B cell (primary cell): ENCODE measurements at regions not wholly inside any gene's neighbourhood (a gene's known extent, or its start where the extent isn't known, plus 50 kb on each side); places are given as distances from the start of the nearest gene placed in this dataset.

Experiments used
- ATAC-seq: fragments of 200-7000 bp; cut with Tn5 transposase; one replicate; pipeline ENCODE4 v1.10.0; 2021; ENCODE audit warnings: low read depth, mild to moderate bottlenecking, moderate number of reproducible peaks, moderate library complexity
- CTCF ChIA-PET: fragments of 350-600 bp; sonication (Branson Sonifier 250); formaldehyde crosslinking; loops from one replicate; lab custom pipeline; 2021; ENCODE audit warnings: antibody characterized with exemption, inconsistent platforms; lab: Charles Lee
- POLR2A ChIA-PET: fragments of 350-600 bp; sonication (Branson Sonifier 250); formaldehyde crosslinking; loops from one replicate; lab custom pipeline; 2021; ENCODE audit warnings: antibody characterized with exemption; lab: Charles Lee
- DNase-seq: peaks from one replicate; pipeline ENCODE4 v3.0.0; 2013
- H2AFZ ChIP-seq: 2 replicates; pipeline ENCODE4 v1.6.1; 2012; ENCODE audit warnings: mild to moderate bottlenecking, low read depth, low read length; ENCODE audit not compliant: insufficient read depth, poor library complexity, severe bottlenecking
- H3K27ac ChIP-seq, 2 donors: 1 replicate in 1 of 2; 2 replicates in 1 of 2; pipeline ENCODE4 v1.5.1; 2012 to 2013; ENCODE audit warnings: low read length in 2 of 2, mild to moderate bottlenecking in 2 of 2, moderate library complexity in 1 of 2
- H3K27me3 ChIP-seq, 4 experiments: fragments of 200-600 bp in 1 of 4; sonication (generic) in 1 of 4; replicated peaks in 1 of 4; 1 replicate in 2 of 4; 2 replicates in 2 of 4; pipeline versions ENCODE4 v1.6.1 to v1.7.0; 2013 to 2016; ENCODE audit warnings: low read length in 3 of 4, mild to moderate bottlenecking in 2 of 4, mixed read lengths in 1 of 4, moderate library complexity in 1 of 4; ENCODE audit not compliant: insufficient read depth in 4 of 4, control insufficient read depth in 3 of 4; ENCODE audit errors: control extremely low read depth in 1 of 4
- H3K36me3 ChIP-seq, 2 experiments: replicated peaks in 1 of 2; 1 replicate in 1 of 2; 2 replicates in 1 of 2; pipeline versions ENCODE4 v1.6.1 to v1.7.1; 2013; ENCODE audit warnings: low read length in 1 of 2; ENCODE audit not compliant: insufficient read depth in 2 of 2, control insufficient read depth in 1 of 2; ENCODE audit errors: control extremely low read depth in 1 of 2, extremely low read depth in 1 of 2
- H3K4me1 ChIP-seq, 2 donors: fragments of 200-600 bp in 1 of 2; sonication (generic) in 1 of 2; 1 replicate in 1 of 2; 2 replicates in 1 of 2; pipeline versions ENCODE4 v1.5.1 to v1.6.1; 2013 to 2017; ENCODE audit warnings: low read length in 2 of 2; ENCODE audit not compliant: control insufficient read depth in 2 of 2, insufficient read depth in 2 of 2
- H3K4me2 ChIP-seq: replicated peaks from 2 replicates; pipeline ENCODE3; 2012; ENCODE audit warnings: mild to moderate bottlenecking, low read depth, low read length; ENCODE audit not compliant: poor library complexity, severe bottlenecking
- H3K4me3 ChIP-seq, 5 experiments: fragments of 200-600 bp in 1 of 5; sonication (generic) in 1 of 5; 1 replicate in 3 of 5; 2 replicates in 2 of 5; pipeline versions ENCODE4 v1.5.1 to v1.7.0; 2011 to 2016; ENCODE audit warnings: low read length in 4 of 5, mild to moderate bottlenecking in 4 of 5, low read depth in 2 of 5, control low read depth in 1 of 5, moderate library complexity in 1 of 5; ENCODE audit not compliant: insufficient read depth in 1 of 5; ENCODE audit errors: control extremely low read depth in 1 of 5, extremely low read depth in 1 of 5
- H3K79me2 ChIP-seq: fragments of 200-600 bp; sonication (generic); one replicate; pipeline ENCODE4 v1.6.0; 2016; ENCODE audit warnings: low read length; ENCODE audit not compliant: control insufficient read depth, insufficient read depth
- H3K9ac ChIP-seq: fragments of 200-600 bp; sonication (generic); 2 replicates; pipeline ENCODE4 v1.6.1; 2017; ENCODE audit warnings: mild to moderate bottlenecking, low read length, moderate library complexity
- H3K9me3 ChIP-seq, 3 donors: one replicate each; pipeline versions ENCODE4 v1.6.1 to v1.7.1; 2013; ENCODE audit warnings: low read length in 2 of 3; ENCODE audit not compliant: control insufficient read depth in 2 of 3, insufficient read depth in 1 of 3; ENCODE audit errors: control extremely low read depth in 1 of 3
- H4K20me1 ChIP-seq: 2 replicates; pipeline ENCODE4 v1.6.0; 2012; ENCODE audit warnings: mild to moderate bottlenecking, low read length; ENCODE audit not compliant: insufficient read depth, control insufficient read depth, poor library complexity, severe bottlenecking
- H3K27ac Mint-ChIP-seq: one replicate; pipeline ENCODE4 v1.8.0; 2021; ENCODE audit warnings: mixed read lengths
- H3K27me3 Mint-ChIP-seq: one replicate; pipeline ENCODE4 v1.8.0; 2021; ENCODE audit warnings: mixed read lengths
- H3K4me1 Mint-ChIP-seq: one replicate; pipeline ENCODE4 v1.8.0; 2021; ENCODE audit warnings: mixed read lengths
- H3K4me3 Mint-ChIP-seq: one replicate; pipeline ENCODE4 v1.8.0; 2021; ENCODE audit warnings: mixed read lengths
- H3K9me3 Mint-ChIP-seq: one replicate; pipeline ENCODE4 v1.8.0; 2022; ENCODE audit warnings: mixed read lengths; ENCODE audit not compliant: insufficient read depth
- CTCF ChIP-seq: fragments of 200-600 bp; IDR thresholded peaks from one replicate; pipeline ENCODE4 v1.8.0; 2022; ENCODE audit warnings: antibody characterized with exemption, mild to moderate bottlenecking
- EZH2 ChIP-seq: IDR thresholded peaks from 2 replicates; pipeline ENCODE4 v1.6.1; 2012; ENCODE audit warnings: borderline replicate concordance, low read depth, mild to moderate bottlenecking, moderate library complexity, low read length; ENCODE audit not compliant: insufficient read depth, poor library complexity, severe bottlenecking
- WGBS: methylation state at CpG from one replicate; pipeline ENCODE4 v1.1.5; 2013; ENCODE audit warnings: missing lambda C conversion rate; ENCODE audit not compliant: insufficient coverage; 5-methylcytosine and 5-hydroxymethylcytosine counted together
- intact Hi-C: fragments of 100-400 bp; cut with micrococcal nuclease; formaldehyde crosslinking; loops from one replicate; pipeline ENCODE4 v1.10.0; 2022

- WGBS: 87% methylated on average over 8 of the region's 13 CpGs
- Histone ChIP-seq H3K36me3 (no peaks in the 10 kb centered on the region), H3K9ac (no peak overlapping the region), H3K4me3 (no peak overlapping the region), H3K4me1 (no peaks in the 10 kb centered on the region), H4K20me1 (no peaks in the 10 kb centered on the region), H3K27me3 (no peaks in the 10 kb centered on the region), H3K79me2 (no peaks in the 10 kb centered on the region), H3K27ac (no peak overlapping the region), H3K9me3 (peaks cover 0 to 7% (median 0%) of the 10 kb centered on the region in 3 donors), H3K4me2 (no peak overlapping the region), H2AFZ (no peak overlapping the region)
- DNase-seq: no peak
- Mint-ChIP-seq H3K27ac (no peak overlapping the region), H3K27me3 (no peaks in the 10 kb centered on the region), H3K4me3 (no peak overlapping the region), H3K4me1 (no peaks in the 10 kb centered on the region), H3K9me3 (peaks cover 3% of the 10 kb centered on the region)
- TF ChIP-seq CTCF: no peak
- TF ChIP-seq EZH2: no peak
- CTCF ChIA-PET: no interaction called here
- intact Hi-C loops: no loop called here
- POLR2A ChIA-PET: no interaction called here
- ATAC-seq: no peak
Observed at GRCh38 chr11:39078465-39078864, 2381.0 kb downstream of the LRRC4C start.

GRCh38 chr11:39037611-39038010 is 2421.8 kb downstream of the LRRC4C start:
- Histone ChIP-seq H3K27me3 (no peaks in the 10 kb centered on the region), H3K9me3 (peaks cover 0 to 2% (median 0%) of the 10 kb centered on the region in 3 donors), H3K27ac (no peak overlapping the region), H4K20me1 (no peaks in the 10 kb centered on the region), H3K79me2 (no peaks in the 10 kb centered on the region), H3K4me2 (no peak overlapping the region), H3K36me3 (no peaks in the 10 kb centered on the region), H3K4me1 (no peaks in the 10 kb centered on the region), H3K9ac (no peak overlapping the region), H2AFZ (no peak overlapping the region), H3K4me3 (no peak overlapping the region)
- ChIA-PET CTCF (no interaction called here), POLR2A (no interaction called here)
- no peak for ATAC-seq
- H3K4me1 Mint-ChIP-seq: no peaks in the 10 kb centered on the region
- intact Hi-C loops: no loop called here
- H3K27me3 Mint-ChIP-seq: no peaks in the 10 kb centered on the region
- DNase-seq: no peak
- TF ChIP-seq EZH2: no peak
- no peak for TF ChIP-seq CTCF
- peaks cover 10% of the 10 kb centered on the region for H3K9me3 Mint-ChIP-seq
- H3K27ac Mint-ChIP-seq: no peak overlapping the region
- H3K4me3 Mint-ChIP-seq: no peak overlapping the region
